H1 (cell line): ENCODE measurements at regions not wholly inside any gene's neighbourhood (a gene's known extent, or its start where the extent isn't known, plus 50 kb on each side); places are given as distances from the start of the nearest gene placed in this dataset.

ENCODE experiments used
- CTCF ChIA-PET: fragments of 300-600 bp; sonication (Branson Sonifier 250); formaldehyde crosslinking; loops from one replicate; lab custom pipeline; 2021; ENCODE audit not compliant: partially characterized antibody; lab: Charles Lee
- POLR2A ChIA-PET: fragments of 300-600 bp; sonication (Branson Sonifier 250); formaldehyde crosslinking; loops from one replicate; lab custom pipeline; 2021; ENCODE audit warnings: inconsistent platforms; ENCODE audit not compliant: partially characterized antibody; lab: Charles Lee
- DNase-seq, 2 experiments: peaks; one replicate each; pipeline versions ENCODE4 v3.0.0 to v3.0.0-alpha.2; 2010 to 2022; ENCODE audit warnings: low spot score in 2 of 2, low read depth in 1 of 2, mixed read lengths in 1 of 2
- FAIRE-seq: peaks from 2 replicates; lab custom pipeline; 2011; peaks lifted over from hg19 to GRCh38; lab: Jason Lieb, UNC
- H2AFZ ChIP-seq: 2 replicates; pipeline ENCODE4 v1.8.1; 2012; ENCODE audit warnings: low read length, inconsistent platforms
- H2AK5ac ChIP-seq: 2 replicates; pipeline ENCODE4 v1.6.1; 2013; ENCODE audit warnings: low read depth, low read length
- H2BK120ac ChIP-seq: replicated peaks from 2 replicates; pipeline ENCODE3; 2013; ENCODE audit warnings: low read depth, low read length, inconsistent platforms
- H2BK12ac ChIP-seq: 2 replicates; pipeline ENCODE4 v1.6.1; 2013; ENCODE audit warnings: low read depth, low read length
- H2BK15ac ChIP-seq: 2 replicates; pipeline ENCODE4 v1.6.1; 2013; ENCODE audit warnings: low read length
- H2BK20ac ChIP-seq: 2 replicates; pipeline ENCODE4 v1.6.1; 2013; ENCODE audit warnings: low read length
- H2BK5ac ChIP-seq: 2 replicates; pipeline ENCODE4 v1.6.1; 2013; ENCODE audit warnings: low read depth, low read length
- H3K14ac ChIP-seq: 2 replicates; pipeline ENCODE4 v1.6.1; 2013; ENCODE audit warnings: inconsistent platforms; ENCODE audit not compliant: insufficient read length
- H3K18ac ChIP-seq: 2 replicates; pipeline ENCODE4 v1.6.1; 2013; ENCODE audit warnings: low read length; ENCODE audit errors: extremely low read depth
- H3K23ac ChIP-seq: 2 replicates; pipeline ENCODE4 v1.6.1; 2013; ENCODE audit warnings: inconsistent platforms; ENCODE audit not compliant: insufficient read length
- H3K23me2 ChIP-seq: 2 replicates; pipeline ENCODE4 v1.6.1; 2013; ENCODE audit warnings: low read depth, low read length
- H3K27ac ChIP-seq: 2 replicates; pipeline ENCODE4 v1.6.1; 2011; ENCODE audit warnings: low read depth, low read length, inconsistent platforms
- H3K27me3 ChIP-seq, 4 experiments: replicated peaks in 1 of 4; 1 replicate in 1 of 4; 2 replicates in 3 of 4; pipeline versions ENCODE4 v1.6.1 to v1.8.1; 2011 to 2013; ENCODE audit warnings: low read length in 3 of 4, mild to moderate bottlenecking in 3 of 4, inconsistent platforms in 2 of 4, mixed read lengths in 2 of 4, moderate library complexity in 1 of 4; ENCODE audit not compliant: control insufficient read depth in 3 of 4, insufficient read depth in 3 of 4; ENCODE audit errors: extremely low read depth in 1 of 4
- H3K36me3 ChIP-seq, 4 experiments: 2 replicates each; pipeline versions ENCODE4 v1.6.1 to v1.8.1; 2011 to 2013; ENCODE audit warnings: mild to moderate bottlenecking in 4 of 4, low read length in 3 of 4, moderate library complexity in 2 of 4, control low read depth in 1 of 4, inconsistent platforms in 1 of 4; ENCODE audit not compliant: insufficient read depth in 4 of 4, control insufficient read depth in 2 of 4
- H3K4ac ChIP-seq: replicated peaks from 2 replicates; pipeline ENCODE3; 2013; ENCODE audit warnings: low read length, low read depth, mixed read lengths, inconsistent platforms; ENCODE audit not compliant: insufficient read length
- H3K4me1 ChIP-seq, 4 experiments: replicated peaks in 1 of 4; 1 replicate in 1 of 4; 2 replicates in 3 of 4; pipeline versions ENCODE4 v1.6.1 to v1.8.1; 2011 to 2013; ENCODE audit warnings: low read length in 3 of 4, inconsistent platforms in 2 of 4, mixed read lengths in 1 of 4; ENCODE audit not compliant: insufficient read depth in 4 of 4, control insufficient read depth in 3 of 4
- H3K4me2 ChIP-seq, 2 experiments: 2 replicates each; pipeline versions ENCODE4 v1.6.1 to v1.8.1; 2011 to 2013; ENCODE audit warnings: low read depth in 2 of 2, low read length in 2 of 2, control low read depth in 1 of 2, inconsistent platforms in 1 of 2, mild to moderate bottlenecking in 1 of 2; ENCODE audit not compliant: insufficient read depth in 1 of 2
- H3K4me3 ChIP-seq, 4 experiments: fragments of 200-600, 300-600 bp in 1 of 4; sonication (generic), shearing (Covaris generic), sonication (Bioruptor Twin) in 1 of 4; 2 replicates each; pipeline versions ENCODE4 v1.5.1 to v1.8.1; 2011 to 2016; ENCODE audit warnings: low read length in 4 of 4, low read depth in 3 of 4, control low read depth in 2 of 4, inconsistent platforms in 2 of 4, mild to moderate bottlenecking in 2 of 4, mixed read lengths in 1 of 4, moderate library complexity in 1 of 4; ENCODE audit not compliant: insufficient read depth in 2 of 4; ENCODE audit errors: extremely low read depth in 1 of 4
- H3K56ac ChIP-seq: replicated peaks from 2 replicates; pipeline ENCODE3; 2013; ENCODE audit warnings: low read depth, mild to moderate bottlenecking, mixed read lengths, low read length, inconsistent platforms; ENCODE audit not compliant: insufficient read length
- H3K79me1 ChIP-seq: 2 replicates; pipeline ENCODE4 v1.6.1; 2013; ENCODE audit warnings: low read depth, low read length, control low read depth
- H3K79me2 ChIP-seq, 2 experiments: 2 replicates each; pipeline versions ENCODE4 v1.6.1 to v1.8.1; 2012 to 2013; ENCODE audit warnings: low read length in 2 of 2, mild to moderate bottlenecking in 2 of 2, inconsistent platforms in 1 of 2; ENCODE audit not compliant: insufficient read depth in 2 of 2, control insufficient read depth in 1 of 2
- H3K9ac ChIP-seq, 4 experiments: replicated peaks in 1 of 4; 1 replicate in 1 of 4; 2 replicates in 3 of 4; pipeline versions ENCODE4 v1.6.1 to v1.8.1; 2011 to 2013; ENCODE audit warnings: low read depth in 3 of 4, low read length in 3 of 4, control low read depth in 2 of 4, mild to moderate bottlenecking in 2 of 4, moderate library complexity in 2 of 4, inconsistent platforms in 1 of 4; ENCODE audit errors: extremely low read depth in 1 of 4
- H3K9me3 ChIP-seq, 2 experiments: 2 replicates each; pipeline versions ENCODE4 v1.6.1 to v1.8.1; 2012 to 2013; ENCODE audit warnings: mild to moderate bottlenecking in 2 of 2, moderate library complexity in 2 of 2, control low read depth in 1 of 2, inconsistent platforms in 1 of 2, low read depth in 1 of 2, low read length in 1 of 2, mixed read lengths in 1 of 2; ENCODE audit not compliant: insufficient read depth in 2 of 2
- H4K20me1 ChIP-seq, 2 experiments: replicated peaks in 1 of 2; 2 replicates each; pipeline versions ENCODE3 to v1.8.1; 2011 to 2013; ENCODE audit warnings: inconsistent platforms in 2 of 2, low read length in 2 of 2, mild to moderate bottlenecking in 1 of 2; ENCODE audit not compliant: insufficient read depth in 2 of 2, control insufficient read depth in 1 of 2
- H4K5ac ChIP-seq: 2 replicates; pipeline ENCODE4 v1.6.1; 2013; ENCODE audit warnings: low read length, low read depth, mixed read lengths, inconsistent platforms; ENCODE audit not compliant: insufficient read length
- H4K8ac ChIP-seq: 2 replicates; pipeline ENCODE4 v1.8.0; 2013; ENCODE audit warnings: mild to moderate bottlenecking, moderate library complexity, low read length, inconsistent platforms; ENCODE audit not compliant: insufficient read depth; ENCODE audit errors: extremely low read depth
- H4K91ac ChIP-seq: replicated peaks from 2 replicates; pipeline ENCODE3; 2013; ENCODE audit warnings: low read length, mixed read lengths, inconsistent platforms; ENCODE audit not compliant: insufficient read length
- CREB1 ChIP-seq: IDR thresholded peaks from 2 replicates; pipeline ENCODE4 v1.6.1; 2012; ENCODE audit warnings: inconsistent platforms
- EZH2 ChIP-seq: fragments of 200-600 bp; sonication (generic); IDR thresholded peaks from 2 replicates; pipeline ENCODE4 v1.7.1; 2012; ENCODE audit warnings: low read depth, mild to moderate bottlenecking, moderate library complexity, low read length, inconsistent platforms; ENCODE audit not compliant: severe bottlenecking
- FOSL1 ChIP-seq: IDR thresholded peaks from 2 replicates; pipeline ENCODE4 v1.6.1; 2011; ENCODE audit warnings: mild to moderate bottlenecking, low read depth, low read length, moderate library complexity; ENCODE audit not compliant: insufficient read depth
- HDAC6 ChIP-seq: IDR thresholded peaks from one replicate; pipeline ENCODE4 v1.7.1; 2012; ENCODE audit warnings: low read depth, mild to moderate bottlenecking, inconsistent platforms, low read length, moderate library complexity
- KDM1A ChIP-seq: fragments of 200-600, 300-600 bp; sonication (generic); IDR thresholded peaks from 2 replicates; pipeline ENCODE4 v1.7.1; 2016; ENCODE audit warnings: mild to moderate bottlenecking, low read length, borderline replicate concordance
- MAFK ChIP-seq: IDR thresholded peaks from 2 replicates; pipeline ENCODE4 v1.6.1; 2012; ENCODE audit warnings: low read depth, mild to moderate bottlenecking, improper control_type of control experiment, low read length
- RAD21 ChIP-seq, 2 experiments: IDR thresholded peaks in 1 of 2; conservative IDR thresholded peaks in 1 of 2; 2 replicates each; pipeline ENCODE4 v1.6.1; 2011; ENCODE audit warnings: low read depth in 2 of 2, low read length in 2 of 2, improper control_type of control experiment in 1 of 2, inconsistent platforms in 1 of 2, mild to moderate bottlenecking in 1 of 2, moderate library complexity in 1 of 2
- SP2 ChIP-seq: IDR thresholded peaks from 2 replicates; pipeline ENCODE4 v1.6.1; 2012; ENCODE audit warnings: mild to moderate bottlenecking, low read length, inconsistent platforms
- TCF12 ChIP-seq: IDR thresholded peaks from 2 replicates; pipeline ENCODE4 v1.6.1; 2011; ENCODE audit warnings: low read depth, mild to moderate bottlenecking, low read length
- WGBS, 2 experiments: shearing (Covaris generic) in 1 of 2; methylation state at CpG; one replicate each; pipeline versions ENCODE4 v1.1.6 to v1.1.7; 2013 to 2015; ENCODE audit warnings: low lambda C conversion rate in 2 of 2, mixed read lengths in 2 of 2, inconsistent platforms in 1 of 2, low coverage in 1 of 2, missing lambda C conversion rate in 1 of 2; ENCODE audit not compliant: insufficient replicate concordance in 2 of 2, insufficient coverage in 1 of 2, insufficient read length in 1 of 2; ENCODE audit errors: extremely low coverage in 1 of 2, missing lambda C conversion rate in 1 of 2; 5-methylcytosine and 5-hydroxymethylcytosine counted together

DNA sequence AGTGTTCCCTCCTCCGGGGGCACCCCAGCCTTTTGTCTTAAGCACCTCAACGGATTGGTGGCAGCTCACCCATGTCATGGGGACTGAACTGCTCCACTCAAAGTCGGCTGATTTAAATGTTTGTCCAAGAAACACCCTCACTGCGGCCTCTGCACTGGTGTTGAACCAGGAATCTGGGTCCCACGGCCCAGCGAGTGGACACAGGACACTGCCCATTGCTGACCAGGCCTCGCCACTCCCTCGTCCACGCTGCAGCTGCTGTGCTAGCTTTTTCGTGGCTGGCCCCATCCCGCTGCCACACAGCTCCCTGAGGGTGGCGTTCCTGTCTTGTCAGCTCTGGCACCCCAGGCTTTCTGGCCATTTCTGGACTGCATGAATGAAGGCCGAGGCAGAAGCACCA is 646.2 kb downstream of the BRD1 start:
- Histone ChIP-seq H3K9ac (no peak overlapping the region), H2AK5ac (no peak overlapping the region), H3K9me3 (no peaks in the 10 kb centered on the region), H3K14ac (no peak overlapping the region), H3K23me2 (peaks cover 3% of the 10 kb centered on the region; the same call in 1 of the 2 replicates), H2BK5ac (no peak overlapping the region), H3K18ac (no peak overlapping the region), H3K36me3 (no peaks in the 10 kb centered on the region), H3K27me3 (peaks cover 0 to 2% (median 0%) of the 10 kb centered on the region in 4 experiments; a peak in 2 of 7 replicates), H3K27ac (no peak overlapping the region), H3K79me2 (no peaks in the 10 kb centered on the region), H2BK15ac (no peak overlapping the region), H4K91ac (no peak overlapping the region), H2BK12ac (no peak overlapping the region), H2BK20ac (no peak overlapping the region), H2BK120ac (no peak overlapping the region), H3K4me2 (no peak overlapping the region), H3K23ac (no peak overlapping the region), H3K4me3 (no peak overlapping the region), H3K79me1 (no peaks in the 10 kb centered on the region), H4K5ac (no peak overlapping the region), H4K8ac (no peak overlapping the region), H4K20me1 (no peaks in the 10 kb centered on the region), H3K56ac (no peak overlapping the region), H2AFZ (no peak overlapping the region), H3K4ac (no peak overlapping the region), H3K4me1 (no peaks in the 10 kb centered on the region; a peak in 1 of 7 replicates)
- POLR2A ChIA-PET: no interaction called here
- FAIRE-seq: no peak
- DNase-seq: no peak
- 91% methylated on average over 13 of the region's 13 CpGs; no CpG with 5 or more reads in 1 of the 2 experiments for WGBS, 2 experiments
- CTCF ChIA-PET: interaction anchor here (1.4 to 1.7 kb wide), 2 partner anchors 124 to 135 kb away, joined by 4 to 6 read pairs; no protein-coding TSS in a partner anchor
- TF ChIP-seq TCF12 (no peak), EZH2 (no peak), MAFK (no peak), KDM1A (no peak), HDAC6 (no peak), SP2 (no peak), RAD21 (IDR thresholded peaks at IDR 0.05 in 1 of 2, conservative IDR thresholded peaks at IDR 0.05 in 1 of 2; ENCODE audit: low read depth in 2 of 2, low read length in 2 of 2) (no peak), FOSL1 (no peak), CREB1 (no peak)
